H9 (cell line): ENCODE measurements at regions not wholly inside any gene's neighbourhood (a gene's known extent, or its start where the extent isn't known, plus 50 kb on each side); places are given as distances from the start of the nearest gene placed in this dataset.

Experiments used
- DNase-seq: peaks from one replicate; pipeline ENCODE4 v3.0.0-alpha.2; 2017
- H2AFZ ChIP-seq: one replicate; pipeline ENCODE4 v1.6.1; 2013; ENCODE audit warnings: mild to moderate bottlenecking, low read length, control low read depth, moderate library complexity
- H2AK5ac ChIP-seq: 2 replicates; pipeline ENCODE4 v1.6.1; 2013; ENCODE audit warnings: low read length, control low read depth, mixed read lengths; ENCODE audit not compliant: insufficient read length
- H2BK120ac ChIP-seq: one replicate; pipeline ENCODE4 v1.6.1; 2013; ENCODE audit warnings: low read depth, mild to moderate bottlenecking, low read length, control low read depth, inconsistent platforms; ENCODE audit not compliant: poor library complexity, severe bottlenecking
- H2BK12ac ChIP-seq: 2 replicates; pipeline ENCODE4 v1.6.1; 2013; ENCODE audit warnings: low read length, control low read depth, mixed read lengths, low read depth; ENCODE audit not compliant: insufficient read length
- H2BK15ac ChIP-seq: 2 replicates; pipeline ENCODE4 v1.6.1; 2013; ENCODE audit warnings: low read depth, low read length, control low read depth
- H2BK20ac ChIP-seq: one replicate; pipeline ENCODE4 v1.6.1; 2013; ENCODE audit warnings: low read depth, mild to moderate bottlenecking, low read length, control low read depth, inconsistent platforms; ENCODE audit not compliant: poor library complexity, severe bottlenecking
- H2BK5ac ChIP-seq: 2 replicates; pipeline ENCODE4 v1.6.1; 2013; ENCODE audit warnings: low read length, control low read depth, mixed read lengths; ENCODE audit not compliant: insufficient read length
- H3K14ac ChIP-seq: 2 replicates; pipeline ENCODE4 v1.6.1; 2013; ENCODE audit warnings: low read length, control low read depth; ENCODE audit not compliant: insufficient read depth
- H3K18ac ChIP-seq: 2 replicates; pipeline ENCODE4 v1.6.1; 2013; ENCODE audit warnings: low read depth, mild to moderate bottlenecking, mixed read lengths, low read length, control low read depth; ENCODE audit not compliant: insufficient read length
- H3K23ac ChIP-seq: 2 replicates; pipeline ENCODE4 v1.6.1; 2013; ENCODE audit warnings: low read length, control low read depth, mixed read lengths, low read depth; ENCODE audit not compliant: insufficient read length
- H3K23me2 ChIP-seq: 2 replicates; pipeline ENCODE4 v1.6.1; 2013; ENCODE audit warnings: low read depth, mild to moderate bottlenecking, mixed read lengths, low read length, control low read depth; ENCODE audit not compliant: insufficient read length, poor library complexity, severe bottlenecking
- H3K27ac ChIP-seq: 2 replicates; pipeline ENCODE4 v1.5.1; 2013; ENCODE audit warnings: low read length, control low read depth, mixed read lengths, low read depth; ENCODE audit not compliant: insufficient read length
- H3K27me3 ChIP-seq: 2 replicates; pipeline ENCODE4 v1.6.1; 2013; ENCODE audit warnings: low read length, control low read depth, inconsistent platforms; ENCODE audit not compliant: insufficient read depth
- H3K4ac ChIP-seq: 2 replicates; pipeline ENCODE4 v1.6.1; 2013; ENCODE audit warnings: low read depth, mild to moderate bottlenecking, control low read depth, inconsistent platforms, low read length, moderate library complexity
- H3K4me1 ChIP-seq: 2 replicates; pipeline ENCODE4 v1.6.1; 2013; ENCODE audit warnings: low read length, control low read depth, inconsistent platforms; ENCODE audit not compliant: insufficient read depth
- H3K4me2 ChIP-seq: 2 replicates; pipeline ENCODE4 v1.6.1; 2013; ENCODE audit warnings: low read length, control low read depth, mixed read lengths; ENCODE audit not compliant: insufficient read length, insufficient read depth
- H3K56ac ChIP-seq: 2 replicates; pipeline ENCODE4 v1.6.1; 2013; ENCODE audit warnings: low read depth, mild to moderate bottlenecking, mixed read lengths, low read length, control low read depth; ENCODE audit not compliant: insufficient read length
- H3K79me1 ChIP-seq: 2 replicates; pipeline ENCODE4 v1.6.1; 2013; ENCODE audit warnings: low read depth, mild to moderate bottlenecking, moderate library complexity, low read length, control low read depth, inconsistent platforms; ENCODE audit not compliant: insufficient read depth, poor library complexity, severe bottlenecking
- H3K79me2 ChIP-seq: 2 replicates; pipeline ENCODE4 v1.6.1; 2013; ENCODE audit warnings: low read length, control low read depth, inconsistent platforms; ENCODE audit not compliant: insufficient read depth
- H3K9ac ChIP-seq: 2 replicates; pipeline ENCODE4 v1.6.1; 2013; ENCODE audit warnings: low read length, control low read depth, mixed read lengths; ENCODE audit not compliant: insufficient read length; ENCODE audit errors: extremely low read depth
- H3K9me3 ChIP-seq: one replicate; pipeline ENCODE4 v1.6.1; 2013; ENCODE audit warnings: low read depth, low read length, inconsistent platforms; ENCODE audit not compliant: control insufficient read depth
- H3T11ph ChIP-seq: one replicate; pipeline ENCODE4 v1.6.1; 2013; ENCODE audit warnings: mild to moderate bottlenecking, low read length, control low read depth, inconsistent platforms
- H4K20me1 ChIP-seq: one replicate; pipeline ENCODE4 v1.6.1; 2013; ENCODE audit not compliant: control insufficient read depth, insufficient read length, insufficient read depth
- H4K5ac ChIP-seq: 2 replicates; pipeline ENCODE4 v1.6.1; 2013; ENCODE audit warnings: low read depth, mild to moderate bottlenecking, mixed read lengths, low read length, control low read depth; ENCODE audit not compliant: insufficient read length
- H4K8ac ChIP-seq: replicated peaks from 2 replicates; pipeline ENCODE4 v1.6.1; 2013; ENCODE audit warnings: low read length, control low read depth, mixed read lengths, low read depth; ENCODE audit not compliant: insufficient read length
- H4K91ac ChIP-seq: 2 replicates; pipeline ENCODE4 v1.6.1; 2013; ENCODE audit warnings: low read depth, mild to moderate bottlenecking, moderate library complexity, mixed read lengths, low read length, control low read depth; ENCODE audit not compliant: insufficient read length
- H3K27ac Mint-ChIP-seq, 3 experiments: 2 replicates in 2 of 3; 3 replicates in 1 of 3; pipeline ENCODE4 v1.8.0; 2020 to 2021; ENCODE audit warnings: mixed read lengths in 3 of 3, mild to moderate bottlenecking in 1 of 3, moderate library complexity in 1 of 3
- H3K27me3 Mint-ChIP-seq: 2 replicates; pipeline ENCODE4 v1.8.0; 2021; ENCODE audit warnings: low read depth, mild to moderate bottlenecking, moderate library complexity, mixed read lengths
- H3K36me3 Mint-ChIP-seq, 3 experiments: 2 replicates in 2 of 3; 3 replicates in 1 of 3; pipeline ENCODE4 v1.8.0; 2020 to 2021; ENCODE audit warnings: low read depth in 3 of 3, mixed read lengths in 3 of 3; ENCODE audit not compliant: insufficient read depth in 1 of 3
- H3K4me1 Mint-ChIP-seq, 2 experiments: 2 replicates each; pipeline ENCODE4 v1.8.0; 2020; ENCODE audit warnings: mixed read lengths in 2 of 2
- H3K4me3 Mint-ChIP-seq, 2 experiments: 2 replicates in 1 of 2; 3 replicates in 1 of 2; pipeline ENCODE4 v1.8.0; 2020 to 2021; ENCODE audit warnings: mild to moderate bottlenecking in 2 of 2, mixed read lengths in 2 of 2, moderate library complexity in 1 of 2
- H3K9me3 Mint-ChIP-seq, 2 experiments: 2 replicates in 1 of 2; 3 replicates in 1 of 2; pipeline ENCODE4 v1.8.0; 2020; ENCODE audit warnings: mild to moderate bottlenecking in 2 of 2, mixed read lengths in 2 of 2, moderate library complexity in 1 of 2
- WGBS: extraction: QIAGEN DNeasy Blood & Tissue Kit; methylation state at CpG from one replicate; pipeline ENCODE4 v1.1.7; 2013; ENCODE audit warnings: missing lambda C conversion rate, low lambda C conversion rate, mixed read lengths; ENCODE audit not compliant: insufficient read length; ENCODE audit errors: extremely low coverage; 5-methylcytosine and 5-hydroxymethylcytosine counted together
- TF ChIP-seq, protein P1 (sequence below): fragments of 200-600 bp; sonication (generic); conservative IDR thresholded peaks from 3 replicates; pipeline ENCODE4 v1.8.0; 2021; ENCODE audit warnings: antibody characterized with exemption, mild to moderate bottlenecking

DNA sequence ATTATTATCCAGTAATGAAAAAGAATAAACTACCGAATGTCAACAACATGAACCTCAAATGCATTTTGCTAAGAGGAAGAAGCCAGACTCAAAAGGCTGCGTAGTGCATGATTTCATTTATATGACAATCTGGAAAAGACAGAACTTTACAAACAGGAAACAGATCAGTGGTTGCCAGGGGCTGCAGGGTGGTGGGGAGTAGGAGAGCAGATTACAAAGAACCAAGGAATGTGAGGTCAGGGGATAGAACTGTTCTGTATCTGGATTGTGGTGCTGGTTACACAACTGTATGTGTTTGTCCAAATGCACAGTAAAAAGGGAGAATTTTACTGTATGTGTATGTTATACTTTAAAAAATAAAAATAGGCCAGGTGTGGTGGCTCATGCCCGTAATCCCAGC lies 89.7 kb upstream of the MYL2 start:
- Histone ChIP-seq H2AK5ac (no peak overlapping the region), H3K9ac (no peak overlapping the region), H4K8ac (no peak overlapping the region), H4K5ac (no peak overlapping the region), H3K27ac (no peak overlapping the region), H3K23ac (no peak overlapping the region), H3K23me2 (no peaks in the 10 kb centered on the region), H4K91ac (no peak overlapping the region), H4K20me1 (no peaks in the 10 kb centered on the region), H2BK15ac (no peak overlapping the region), H3K4me2 (no peak overlapping the region), H3K14ac (no peak overlapping the region), H3K18ac (no peak overlapping the region), H2BK5ac (no peak overlapping the region), H3T11ph (no peak overlapping the region), H3K79me1 (no peaks in the 10 kb centered on the region), H2AFZ (no peak overlapping the region), H3K79me2 (no peaks in the 10 kb centered on the region), H3K56ac (no peak overlapping the region), H3K9me3 (no peaks in the 10 kb centered on the region), H3K4me1 (peaks cover 3% of the 10 kb centered on the region; the same call in 1 of the 2 replicates), H3K27me3 (no peaks in the 10 kb centered on the region), H3K4ac (no peak overlapping the region), H2BK120ac (no peak overlapping the region), H2BK12ac (no peak overlapping the region), H2BK20ac (no peak overlapping the region)
- peaks cover 0 to 2% (median 0%) of the 10 kb centered on the region in 3 experiments; a peak in 1 of 7 replicates for H3K36me3 Mint-ChIP-seq
- DNase-seq, result no peak
- H3K9me3 Mint-ChIP-seq, result peaks cover 5 to 6% of the 10 kb centered on the region in 2 experiments; a peak in 4 of 5 replicates
- TF ChIP-seq, protein P1, sequence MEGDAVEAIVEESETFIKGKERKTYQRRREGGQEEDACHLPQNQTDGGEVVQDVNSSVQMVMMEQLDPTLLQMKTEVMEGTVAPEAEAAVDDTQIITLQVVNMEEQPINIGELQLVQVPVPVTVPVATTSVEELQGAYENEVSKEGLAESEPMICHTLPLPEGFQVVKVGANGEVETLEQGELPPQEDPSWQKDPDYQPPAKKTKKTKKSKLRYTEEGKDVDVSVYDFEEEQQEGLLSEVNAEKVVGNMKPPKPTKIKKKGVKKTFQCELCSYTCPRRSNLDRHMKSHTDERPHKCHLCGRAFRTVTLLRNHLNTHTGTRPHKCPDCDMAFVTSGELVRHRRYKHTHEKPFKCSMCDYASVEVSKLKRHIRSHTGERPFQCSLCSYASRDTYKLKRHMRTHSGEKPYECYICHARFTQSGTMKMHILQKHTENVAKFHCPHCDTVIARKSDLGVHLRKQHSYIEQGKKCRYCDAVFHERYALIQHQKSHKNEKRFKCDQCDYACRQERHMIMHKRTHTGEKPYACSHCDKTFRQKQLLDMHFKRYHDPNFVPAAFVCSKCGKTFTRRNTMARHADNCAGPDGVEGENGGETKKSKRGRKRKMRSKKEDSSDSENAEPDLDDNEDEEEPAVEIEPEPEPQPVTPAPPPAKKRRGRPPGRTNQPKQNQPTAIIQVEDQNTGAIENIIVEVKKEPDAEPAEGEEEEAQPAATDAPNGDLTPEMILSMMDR, result no peak
- no peak overlapping the region for H3K27ac Mint-ChIP-seq
- no CpG with 5 or more reads among the region's 3 CpGs for WGBS
- peaks cover 32% of the 10 kb centered on the region for H3K27me3 Mint-ChIP-seq
- H3K4me1 Mint-ChIP-seq, result peaks cover 0 to 5% of the 10 kb centered on the region in 2 experiments; a peak in 2 of 4 replicates
- H3K4me3 Mint-ChIP-seq, result no peak overlapping the region
